RPMI8226 (cell line): ENCODE measurements at regions not wholly inside any gene's neighbourhood (a gene's known extent, or its start where the extent isn't known, plus 50 kb on each side); places are given as distances from the start of the nearest gene placed in this dataset.

Experiments
- DNase-seq: peaks from one replicate; pipeline ENCODE4 v3.0.0-alpha.2; 2015

DNA sequence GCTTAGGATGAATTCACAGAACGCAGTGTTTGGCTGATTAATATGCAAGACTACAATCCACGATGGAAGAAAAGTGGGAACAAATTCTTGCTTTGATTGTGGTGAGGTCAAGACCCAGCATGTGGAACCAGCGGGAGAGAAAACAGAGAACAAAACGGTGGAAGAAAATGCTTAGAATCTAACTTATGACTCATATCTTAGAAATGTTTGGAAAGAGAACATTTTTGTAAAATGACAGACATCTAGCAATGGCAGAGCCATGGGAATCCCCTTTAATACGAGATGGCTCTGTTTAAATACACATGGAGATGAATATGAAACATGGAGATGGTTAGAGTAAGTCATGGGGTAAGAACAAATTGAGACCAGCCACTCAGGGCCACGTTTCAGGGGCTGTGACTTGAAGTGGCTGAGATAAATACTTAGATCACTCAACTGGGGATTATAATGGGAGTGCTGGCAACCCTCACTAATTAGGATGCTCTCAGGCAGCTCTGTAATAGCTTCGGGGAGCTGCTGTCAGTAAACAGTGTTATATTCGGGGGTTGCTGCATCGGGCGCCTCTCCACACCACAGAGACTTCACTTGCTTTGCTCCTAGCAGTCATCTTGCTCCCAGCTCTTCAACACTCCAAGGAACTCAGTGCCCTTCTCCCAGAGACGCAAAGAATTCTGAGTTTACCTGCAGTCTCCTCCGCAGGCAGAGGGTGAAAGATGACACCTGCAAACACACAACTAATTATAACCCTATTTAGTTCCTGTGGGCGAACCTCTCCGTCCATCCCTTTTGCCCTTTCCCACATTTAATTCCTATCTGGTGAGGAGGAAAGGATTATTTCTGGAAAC is 68.0 kb upstream of the ONECUT1 start:
- no peak for DNase-seq

GRCh38 chr15:52857471-52857870 is 67.3 kb upstream of the ONECUT1 start:
- DNase-seq: no peak

- DNase-seq: no peak
These were observed 66.2 kb upstream of the ONECUT1 start for GRCh38 chr15:52856286-52856685.

DNA sequence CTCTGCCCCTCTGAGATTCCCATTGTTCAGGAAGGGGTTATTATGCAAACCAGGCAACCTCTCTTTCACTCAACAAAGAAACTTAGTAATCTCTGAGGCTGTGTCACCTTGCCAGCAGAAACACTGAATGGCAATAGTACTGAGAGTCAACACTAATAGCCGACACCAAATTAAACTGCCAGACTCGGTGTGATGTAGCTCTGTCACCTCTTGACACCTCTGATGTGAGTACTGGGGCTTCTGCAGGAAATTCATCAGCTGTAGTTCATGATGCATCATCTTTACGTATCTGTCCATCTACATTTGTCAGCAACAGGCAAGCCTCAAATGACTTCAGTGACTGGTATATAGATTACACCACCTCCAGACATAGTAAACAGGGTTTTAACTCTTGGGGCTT is 65.0 kb upstream of the ONECUT1 start:
- no peak for DNase-seq

GRCh38 chr15:52844823-52845222 is 54.7 kb upstream of the ONECUT1 start:
- no peak for DNase-seq
